IPS-18c (cell line): ENCODE measurements at regions not wholly inside any gene's neighbourhood (a gene's known extent, or its start where the extent isn't known, plus 50 kb on each side); places are given as distances from the start of the nearest gene placed in this dataset.
"Not testable (repeated sequence)": the region's sequence is repeated elsewhere in the genome, so short reads cannot be mapped to it uniquely, and the experiment has no call there.

ENCODE experiments used
- H3K4me3 ChIP-seq: 2 replicates; pipeline ENCODE4 v1.7.0; 2013; ENCODE audit warnings: low read depth, mild to moderate bottlenecking, low read length, moderate library complexity; ENCODE audit not compliant: insufficient read depth
- H3K9me3 ChIP-seq: one replicate; pipeline ENCODE4 v1.6.1; 2013; ENCODE audit warnings: mild to moderate bottlenecking, low read length, moderate library complexity; ENCODE audit not compliant: control insufficient read depth, insufficient read depth

- H3K9me3 ChIP-seq: no peaks in the 10 kb centered on the region
- no peak overlapping the region for H3K4me3 ChIP-seq
These were observed 109.2 kb downstream of the OSTF1 start for GRCh38 chr9:75197561-75197960.

GRCh38 chr9:75198436-75198835 is 110.1 kb downstream of the OSTF1 start:
- no peaks in the 10 kb centered on the region for H3K9me3 ChIP-seq
- H3K4me3 ChIP-seq: no peak overlapping the region

GRCh38 chr9:75200892-75201470 is 112.7 kb downstream of the OSTF1 start:
- no peak overlapping the region for H3K4me3 ChIP-seq
- no peaks in the 10 kb centered on the region for H3K9me3 ChIP-seq

DNA sequence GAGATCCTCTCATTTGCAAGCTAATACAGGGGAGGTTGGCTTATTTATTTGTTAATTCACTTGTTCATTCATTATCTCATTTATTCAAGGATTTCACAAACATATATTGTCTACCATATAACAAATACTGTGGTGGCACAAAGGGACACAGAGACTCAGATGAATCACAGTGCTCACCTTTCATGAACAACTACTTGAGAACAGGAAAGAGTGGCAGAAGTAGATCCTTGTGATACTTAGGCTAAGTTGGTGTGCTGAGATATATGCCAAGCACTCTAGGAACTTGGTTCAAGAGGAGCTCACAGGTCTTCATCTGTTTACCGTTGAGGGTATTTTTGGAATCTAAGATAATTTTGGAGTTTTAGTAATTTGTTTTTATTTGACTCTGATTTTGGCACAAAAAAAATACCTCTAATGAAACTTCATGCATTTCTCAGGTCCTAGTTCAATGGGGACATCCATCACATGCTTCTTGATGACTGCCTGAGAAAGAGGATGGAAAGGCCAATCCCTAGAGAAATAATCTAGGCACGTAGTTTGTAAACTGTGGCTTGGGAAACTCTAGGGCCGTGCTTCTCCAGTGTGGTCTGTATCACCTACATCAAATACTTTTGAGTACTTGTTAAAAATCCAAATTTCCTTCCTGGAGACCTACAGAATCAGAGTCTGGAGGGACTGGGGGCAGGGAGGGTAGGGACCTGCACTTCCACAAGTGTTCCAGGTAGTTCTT is 113.3 kb downstream of the OSTF1 start:
- H3K9me3 ChIP-seq: no peaks in the 10 kb centered on the region
- H3K4me3 ChIP-seq: no peak overlapping the region

DNA sequence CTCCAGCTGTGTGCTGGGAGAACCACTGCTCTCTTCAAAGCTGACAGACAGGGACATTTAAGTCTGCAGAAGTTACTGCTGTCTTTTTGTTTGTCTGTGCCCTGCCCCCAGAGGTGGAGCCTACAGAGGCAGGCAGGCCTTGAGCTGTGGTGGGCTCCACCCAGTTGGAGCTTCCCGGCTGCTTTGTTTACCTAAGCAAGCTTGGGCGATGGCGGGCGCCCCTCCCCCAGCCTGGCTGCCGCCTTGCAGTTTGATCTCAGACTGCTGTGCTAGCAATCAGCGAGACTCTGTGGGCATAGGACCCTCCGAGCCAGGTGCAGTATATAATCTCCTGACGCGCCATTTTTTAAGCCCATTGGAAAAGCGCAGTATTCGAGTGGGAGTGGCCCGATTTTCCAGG is 119.7 kb downstream of the OSTF1 start:
- not testable (repeated sequence) for H3K4me3 ChIP-seq, H3K9me3 ChIP-seq

- Histone ChIP-seq H3K9me3 (no peaks in the 10 kb centered on the region), H3K4me3 (no peak overlapping the region)
These were observed 121.9 kb downstream of the OSTF1 start for GRCh38 chr9:75210215-75210614.

DNA sequence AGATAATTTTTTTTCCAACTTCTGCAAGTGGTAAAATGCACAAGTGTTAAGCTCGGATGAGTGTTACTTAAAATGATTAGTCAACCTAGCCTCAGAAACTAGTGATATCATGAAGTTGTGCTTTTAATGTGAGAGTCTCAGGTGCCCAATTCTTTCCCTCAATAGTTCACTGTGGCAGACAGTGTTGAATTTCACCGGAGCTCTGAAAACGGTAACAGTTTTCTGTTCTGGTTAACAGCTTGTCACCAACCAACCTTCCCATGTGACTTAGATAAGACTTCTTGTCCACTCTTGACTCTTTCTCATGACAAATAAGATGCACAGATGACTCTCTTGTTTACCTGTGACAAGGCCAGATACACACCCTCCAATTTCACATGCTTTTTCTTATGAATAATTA is 125.5 kb downstream of the OSTF1 start:
- Histone ChIP-seq H3K9me3 (no peaks in the 10 kb centered on the region), H3K4me3 (no peak overlapping the region)

GRCh38 chr9:75226403-75227139 is 138.3 kb downstream of the OSTF1 start:
- no peak overlapping the region for H3K4me3 ChIP-seq
- H3K9me3 ChIP-seq: peaks cover 5% of the 10 kb centered on the region

DNA sequence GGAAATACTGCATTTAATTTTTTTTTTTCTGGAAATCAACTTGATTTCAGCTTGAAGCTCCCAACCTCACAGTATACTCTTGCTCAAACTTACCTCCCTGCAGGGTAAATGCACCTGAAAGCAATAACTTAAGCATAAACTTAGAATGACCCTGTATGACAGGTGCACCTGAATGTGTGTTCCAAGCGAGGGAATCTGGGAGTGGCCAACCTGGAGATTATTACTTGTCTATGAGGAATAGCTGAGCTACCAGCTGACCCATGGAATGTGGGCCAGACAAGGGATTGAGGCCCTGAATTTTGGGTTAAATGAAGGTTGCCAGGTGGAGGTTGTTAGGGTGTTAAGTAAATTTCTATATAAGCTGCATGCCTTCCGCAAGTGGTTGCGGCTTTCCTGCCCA is 140.6 kb downstream of the OSTF1 start:
- H3K4me3 ChIP-seq: no peak overlapping the region
- H3K9me3 ChIP-seq: peaks cover 3% of the 10 kb centered on the region

GRCh38 chr9:75229605-75230332 is 141.5 kb downstream of the OSTF1 start:
- peaks cover 3% of the 10 kb centered on the region for H3K9me3 ChIP-seq
- no peak overlapping the region for H3K4me3 ChIP-seq

- Histone ChIP-seq H3K4me3 (no peak overlapping the region), H3K9me3 (peaks cover 6% of the 10 kb centered on the region)
These were observed 142.2 kb downstream of the OSTF1 start for GRCh38 chr9:75230469-75230868.

GRCh38 chr9:75231167-75231566 is 142.9 kb downstream of the OSTF1 start:
- peaks cover 8% of the 10 kb centered on the region for H3K9me3 ChIP-seq
- H3K4me3 ChIP-seq: no peak overlapping the region

DNA sequence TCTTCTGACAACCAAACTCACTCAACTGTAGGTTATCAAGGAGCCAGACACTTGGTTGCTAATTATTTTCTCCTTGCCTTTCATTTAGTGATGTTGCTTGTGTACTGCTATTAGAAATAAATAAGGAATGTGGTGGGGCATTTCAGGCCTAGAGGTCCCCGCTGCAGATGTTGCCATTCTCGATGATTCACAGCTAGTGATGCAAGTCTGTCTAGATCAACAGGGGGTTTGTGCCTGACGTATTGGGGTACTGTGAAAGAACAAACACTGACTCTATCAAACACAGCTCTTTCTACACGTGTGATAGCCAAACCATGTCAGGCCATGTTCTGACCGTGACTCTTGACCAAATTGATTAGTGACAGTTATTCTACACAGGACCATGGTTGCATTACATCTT is 144.7 kb downstream of the OSTF1 start:
- Histone ChIP-seq H3K4me3 (no peak overlapping the region), H3K9me3 (peaks cover 7% of the 10 kb centered on the region)

DNA sequence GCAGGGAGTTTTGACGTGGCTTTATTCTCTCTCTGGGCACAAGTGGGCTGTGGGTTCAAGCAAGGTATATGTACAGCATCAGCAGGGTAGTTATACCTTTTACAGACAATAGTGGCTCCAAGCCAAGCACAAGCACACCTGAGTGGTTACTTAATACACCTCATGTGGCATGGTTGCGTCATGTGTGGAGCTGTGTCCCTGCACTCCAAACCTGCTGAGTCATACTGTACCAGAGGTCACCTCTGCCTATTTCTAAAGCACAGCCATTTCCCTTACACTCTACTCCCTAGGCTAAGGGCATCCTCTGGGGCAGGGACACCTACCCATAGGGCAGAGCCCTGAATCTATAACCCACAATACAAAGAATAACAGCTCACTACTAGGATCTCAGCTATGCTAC is 147.3 kb downstream of the OSTF1 start:
- H3K4me3 ChIP-seq: no peak overlapping the region
- peaks cover 11% of the 10 kb centered on the region for H3K9me3 ChIP-seq

DNA sequence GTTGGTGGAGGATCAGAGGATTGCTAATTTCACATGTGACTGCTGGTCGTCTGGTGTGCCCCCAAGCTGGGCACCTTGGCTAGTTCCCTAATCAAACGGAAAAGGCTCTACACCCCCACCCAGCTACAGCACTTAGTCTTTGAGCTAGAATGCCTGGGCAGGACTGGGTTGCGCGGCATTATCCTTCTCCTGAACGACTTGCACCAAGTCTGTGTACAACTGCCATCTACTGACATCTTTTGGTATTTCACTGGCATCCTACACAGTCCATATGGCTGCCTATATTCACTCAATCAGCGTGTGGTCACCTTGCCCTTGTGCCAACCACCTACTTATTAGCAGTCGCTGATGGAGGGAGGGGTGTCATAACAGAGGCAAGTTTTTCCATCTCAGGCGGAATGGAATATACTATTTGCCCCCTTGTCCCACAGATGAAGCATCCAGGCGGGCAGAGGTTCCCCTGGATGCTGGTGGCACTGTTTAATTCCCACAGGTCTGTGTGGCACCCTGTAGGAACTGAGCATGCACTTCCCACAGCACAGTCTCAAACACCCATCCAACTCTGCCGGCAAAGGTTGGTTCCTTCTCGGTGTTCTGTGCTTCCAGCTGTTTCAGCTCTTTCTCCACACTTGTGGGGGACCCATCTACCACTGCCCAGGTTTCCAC is 150.1 kb downstream of the OSTF1 start:
- Histone ChIP-seq H3K4me3 (no peak overlapping the region), H3K9me3 (peaks cover 11% of the 10 kb centered on the region)

- peaks cover 11% of the 10 kb centered on the region for H3K9me3 ChIP-seq
These were observed 150.9 kb downstream of the OSTF1 start for GRCh38 chr9:75239176-75239575.

DNA sequence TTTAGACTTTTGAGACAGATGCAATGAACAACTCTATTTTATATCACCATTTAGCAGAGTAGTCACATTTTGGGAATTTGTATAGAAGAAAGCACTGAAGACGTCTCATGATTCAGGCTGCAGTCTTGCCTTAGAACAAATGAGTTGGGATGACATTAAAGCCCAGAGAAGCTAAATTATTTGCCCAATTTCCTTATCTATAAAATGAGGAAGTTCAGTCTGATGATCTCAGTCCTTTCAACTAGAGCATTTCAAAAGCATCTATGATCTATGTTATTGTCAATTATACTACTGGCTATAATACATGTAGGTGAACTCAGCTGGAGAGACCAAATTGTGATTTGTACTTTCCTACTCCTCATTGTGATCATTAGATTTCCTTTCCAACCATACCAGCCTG is 154.1 kb downstream of the OSTF1 start:
- no peak overlapping the region for H3K4me3 ChIP-seq
- H3K9me3 ChIP-seq: peaks cover 7% of the 10 kb centered on the region

More at GRCh38 chr9:75239176-75239575, 150.9 kb downstream of the OSTF1 start:
- H3K4me3 ChIP-seq: no peak overlapping the region
